ENCODE measurements at regions not wholly inside any gene's neighbourhood (a gene's known extent, or its start where the extent isn't known, plus 50 kb on each side); places are given as distances from the start of the nearest gene placed in this dataset. TPM values are rescaled to one million over a fixed set of nuclear protein-coding genes. Genes with fewer than 3 reads are reported as not detected.

- Histone ChIP-seq H2AFZ (no peak overlapping the region), H3K79me2 (ENCODE audit: low read depth) (no peaks in the 10 kb centered on the region), H3K4me1 (replicated peaks; ENCODE audit: insufficient read depth) (peaks cover 9% of the 10 kb centered on the region; the same call in 1 of the 2 replicates), H3K4me2 (no peak overlapping the region), H3K27ac (no peak overlapping the region), H3K36me3 (ENCODE audit: low read depth) (no peaks in the 10 kb centered on the region), H4K20me1 (ENCODE audit: insufficient read depth) (no peaks in the 10 kb centered on the region), H3F3A (ENCODE audit: insufficient read depth, low read depth) (no peaks in the 10 kb centered on the region), H3K27me3 (ENCODE audit: insufficient read depth, low read depth) (no peaks in the 10 kb centered on the region), H3K4me3 (no peak overlapping the region), H3K9me3 (ENCODE audit: insufficient read depth, low read depth) (no peaks in the 10 kb centered on the region), H3K9me2 (ENCODE audit: insufficient read depth) (no peaks in the 10 kb centered on the region)
- ChIA-PET CTCF (no interaction called here), POLR2A (ENCODE audit: unreplicated experiment) (no interaction called here)
- intact Hi-C loops (cut with micrococcal nuclease; ENCODE audit: unreplicated experiment): no loop called here
- no peak for DNase-seq
- no TSS peak for BruUV-seq (replicated peaks)
- TF ChIP-seq EZH2 (IDR thresholded peaks at IDR 0.05; ENCODE audit: low read depth): no peak
- TF ChIP-seq CTCF (conservative IDR thresholded peaks at IDR 0.05): no peak
Measured at GRCh38 chr10:3834947-3835346, 49.9 kb upstream of the KLF6 start.

Small RNAs in the stretch of these regions (microRNA-seq; reads per million reads assigned to microRNA genes)
- not detected for gene MIR6078 (ENCODE audit: borderline number of aligned reads, borderline replicate concordance)
